ENCODE measurements at regions not wholly inside any gene's neighbourhood (a gene's known extent, or its start where the extent isn't known, plus 50 kb on each side); places are given as distances from the start of the nearest gene placed in this dataset.

- H3K9me3 ChIP-seq (ENCODE audit: control insufficient read depth, insufficient read depth, low read depth, low read length), result no peaks in the 10 kb centered on the region
- ChIA-PET POLR2A (no interaction called here), CTCF (no interaction called here)
- no peaks in the 10 kb centered on the region for H3K4me1 ChIP-seq (ENCODE audit: control insufficient read depth, insufficient read depth, low read length)
- no peak overlapping the region for H3K4me3 ChIP-seq (ENCODE audit: low read depth in 2 of 2, low read length in 2 of 2)
- in situ Hi-C loops (cut with HindIII; ENCODE audit: low pct_unique_long_range_greater_than_20kb, low sequenced_read_pairs) (no loop called here), intact Hi-C loops (cut with micrococcal nuclease; ENCODE audit: unreplicated experiment) (no loop called here)
- no peak overlapping the region for H3K27ac ChIP-seq (ENCODE audit: low read length)
- no peaks in the 10 kb centered on the region for H3K36me3 ChIP-seq (ENCODE audit: control insufficient read depth, insufficient read depth, low read length)
- H3K27me3 ChIP-seq (ENCODE audit: control insufficient read depth, insufficient read depth, low read length), result no peaks in the 10 kb centered on the region
- DNase-seq (ENCODE audit: low read depth, low spot score) (no peak), ATAC-seq (no peak)
- BruUV-seq (replicated peaks), result no TSS peak
- no peak for TF ChIP-seq CTCF (IDR thresholded peaks at IDR 0.05)
- no peak for TF ChIP-seq REST (IDR thresholded peaks at IDR 0.05; ENCODE audit: insufficient read depth in 1 of 2, low read depth in 2 of 2, low read length in 1 of 2)
- no peak for TF ChIP-seq TCF7L2 (IDR thresholded peaks at IDR 0.05; ENCODE audit: low read depth, low read length)
- TF ChIP-seq POLR2AphosphoS5 (IDR thresholded peaks at IDR 0.05; ENCODE audit: low read depth, low read length), result no peak
- TF ChIP-seq SIN3A (IDR thresholded peaks at IDR 0.05; ENCODE audit: borderline replicate concordance, insufficient read depth, low read depth, low read length), result no peak
These were observed 284.7 kb upstream of the ROPN1 start for GRCh38 chr3:124276539-124277143.

- ChIA-PET CTCF (no interaction called here), POLR2A (no interaction called here)
- Histone ChIP-seq H3K36me3 (ENCODE audit: control insufficient read depth, insufficient read depth, low read length) (no peaks in the 10 kb centered on the region), H3K4me1 (ENCODE audit: control insufficient read depth, insufficient read depth, low read length) (no peaks in the 10 kb centered on the region), H3K9me3 (ENCODE audit: control insufficient read depth, insufficient read depth, low read depth, low read length) (no peaks in the 10 kb centered on the region), H3K4me3 (ENCODE audit: low read depth in 2 of 2, low read length in 2 of 2) (no peak overlapping the region), H3K27me3 (ENCODE audit: control insufficient read depth, insufficient read depth, low read length) (no peaks in the 10 kb centered on the region), H3K27ac (ENCODE audit: low read length) (no peak overlapping the region)
- in situ Hi-C loops (cut with HindIII; ENCODE audit: low pct_unique_long_range_greater_than_20kb, low sequenced_read_pairs) (no loop called here), intact Hi-C loops (cut with micrococcal nuclease; ENCODE audit: unreplicated experiment) (no loop called here)
- TF ChIP-seq CTCF (IDR thresholded peaks at IDR 0.05) (no peak), TCF7L2 (IDR thresholded peaks at IDR 0.05; ENCODE audit: low read depth, low read length) (no peak), POLR2AphosphoS5 (IDR thresholded peaks at IDR 0.05; ENCODE audit: low read depth, low read length) (no peak), REST (IDR thresholded peaks at IDR 0.05; ENCODE audit: insufficient read depth in 1 of 2, low read depth in 2 of 2, low read length in 1 of 2) (no peak)
- no TSS peak for BruUV-seq (replicated peaks)
- ATAC-seq (no peak), DNase-seq (ENCODE audit: low read depth, low spot score) (no peak)
These were observed 285.4 kb upstream of the ROPN1 start for GRCh38 chr3:124277144-124277890.
